GM21825 (cell line): ENCODE measurements at regions not wholly inside any gene's neighbourhood (a gene's known extent, or its start where the extent isn't known, plus 50 kb on each side); places are given as distances from the start of the nearest gene placed in this dataset.
"Not testable (repeated sequence)": the region's sequence is repeated elsewhere in the genome, so short reads cannot be mapped to it uniquely, and the experiment has no call there.

Experiments
- ATAC-seq: cut with Tn5 transposase; IDR thresholded peaks from one replicate; pipeline ENCODE4 v1.9.1; 2021; ENCODE audit warnings: mild to moderate bottlenecking, moderate library complexity; ENCODE audit not compliant: unreplicated experiment

DNA sequence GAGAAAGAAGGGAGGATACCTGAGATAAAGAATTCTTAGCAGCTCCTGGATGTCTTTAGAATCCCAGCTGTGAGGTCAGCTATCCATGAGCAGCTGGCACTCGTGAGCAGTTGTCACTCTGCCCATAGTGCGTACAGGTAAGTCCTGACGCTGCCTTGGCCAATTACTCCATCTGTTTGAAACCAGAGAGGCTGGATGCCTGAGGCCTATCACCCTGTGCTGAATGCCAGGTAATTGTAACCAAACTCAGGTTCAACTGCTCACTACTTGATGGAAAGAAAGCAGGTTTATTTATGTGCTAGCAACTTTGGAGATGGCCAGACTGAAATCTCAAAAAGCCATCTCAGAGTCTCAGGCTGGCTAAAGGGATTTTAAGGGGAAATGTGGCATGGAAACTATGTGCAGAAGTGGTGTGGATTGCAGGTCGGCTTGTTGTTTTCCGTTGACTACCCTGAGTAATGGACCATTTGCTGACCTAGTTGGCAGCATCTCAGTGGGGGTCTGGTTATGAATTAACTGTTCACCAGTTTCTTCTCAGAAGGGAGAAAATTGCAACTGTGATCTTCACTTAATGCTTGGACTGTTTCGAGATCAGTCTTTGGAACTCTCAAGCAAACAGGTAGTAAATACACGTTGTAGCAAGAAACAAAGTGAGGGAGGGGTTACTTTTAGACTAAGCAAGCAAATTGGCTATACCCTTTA is 1614.0 kb upstream of the PCDH10 start:
- no peak for ATAC-seq

DNA sequence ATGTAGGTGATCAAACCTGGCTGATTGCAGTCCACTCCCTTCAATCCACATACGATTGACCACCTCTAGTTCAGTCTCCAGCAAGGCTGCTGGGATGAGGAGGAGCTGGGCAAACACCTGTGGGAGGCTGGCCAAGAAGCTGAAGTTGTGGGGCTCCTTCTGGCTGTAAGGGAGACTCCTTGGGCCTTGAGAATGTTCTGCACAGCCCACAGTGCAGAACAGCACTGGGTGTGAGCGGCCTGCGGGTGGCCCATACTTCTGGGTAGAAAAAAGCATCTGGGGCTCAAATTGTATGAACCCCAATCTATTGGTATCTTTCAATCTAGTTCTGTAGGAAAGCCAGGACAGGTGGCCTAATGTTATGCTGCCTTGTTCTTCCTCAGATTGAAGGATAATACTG is 1608.8 kb upstream of the PCDH10 start:
- ATAC-seq = no peak

DNA sequence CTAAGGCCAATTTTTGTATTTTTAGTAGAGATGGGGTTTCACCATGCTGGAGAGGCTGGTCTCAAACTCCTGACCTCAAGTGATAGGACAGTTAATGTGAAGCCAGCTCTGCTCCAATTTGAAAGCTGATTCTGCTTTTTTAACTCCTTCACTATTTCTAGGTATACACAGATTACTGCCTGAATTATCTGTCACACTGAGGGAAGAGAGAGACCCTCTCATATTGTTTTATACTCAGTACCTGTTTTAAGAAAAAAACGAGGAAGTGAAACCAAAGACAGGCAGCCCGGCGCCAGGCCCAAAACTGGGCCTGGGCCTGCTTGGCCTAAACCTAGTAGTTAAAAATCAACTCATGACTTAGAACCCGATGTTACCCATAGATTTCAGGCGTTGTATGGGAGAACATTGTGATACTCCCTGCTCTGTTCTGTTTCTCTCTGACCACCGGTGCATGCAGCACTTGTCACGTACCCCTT is 1601.5 kb upstream of the PCDH10 start:
- peak; percentile 52 for ATAC-seq

DNA sequence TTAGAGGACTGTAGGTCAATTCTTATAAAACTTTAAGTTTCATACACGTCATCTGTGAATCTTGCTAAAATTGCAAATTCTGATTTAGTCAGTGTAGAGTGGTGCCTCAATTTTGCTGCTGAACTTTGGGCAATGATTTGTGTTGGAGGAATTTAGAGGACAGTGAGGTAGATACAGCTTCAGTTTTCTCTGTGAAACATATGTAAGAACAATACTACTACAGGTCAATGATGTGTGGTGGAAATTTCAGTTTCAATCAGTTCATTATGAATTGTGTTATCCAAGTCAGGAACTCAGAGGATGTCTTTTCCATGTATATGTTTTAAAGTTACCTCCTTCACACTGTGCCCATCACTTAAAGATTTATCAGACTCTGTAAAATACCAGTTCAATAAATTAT is 1597.8 kb upstream of the PCDH10 start:
- no peak for ATAC-seq

DNA sequence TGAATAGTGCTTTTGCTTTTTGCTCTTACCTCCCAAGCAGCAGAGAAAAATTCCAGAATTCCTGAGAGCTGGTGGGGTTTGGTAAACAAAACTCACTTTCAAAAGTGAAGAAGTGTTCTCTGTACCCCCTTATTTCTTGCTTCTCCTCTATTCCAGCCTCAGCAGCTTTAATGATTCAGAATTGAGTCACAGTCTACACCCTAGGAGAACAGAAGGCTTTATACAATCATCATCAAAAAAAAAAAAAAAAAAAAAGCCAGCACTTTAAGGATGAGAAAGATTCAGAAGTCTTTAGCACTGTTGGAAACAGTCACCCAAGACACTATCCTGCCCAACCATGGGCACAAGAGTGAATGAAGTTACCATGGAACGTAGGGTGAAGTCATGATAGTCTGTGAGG is 1583.1 kb upstream of the PCDH10 start:
- ATAC-seq = no peak

DNA sequence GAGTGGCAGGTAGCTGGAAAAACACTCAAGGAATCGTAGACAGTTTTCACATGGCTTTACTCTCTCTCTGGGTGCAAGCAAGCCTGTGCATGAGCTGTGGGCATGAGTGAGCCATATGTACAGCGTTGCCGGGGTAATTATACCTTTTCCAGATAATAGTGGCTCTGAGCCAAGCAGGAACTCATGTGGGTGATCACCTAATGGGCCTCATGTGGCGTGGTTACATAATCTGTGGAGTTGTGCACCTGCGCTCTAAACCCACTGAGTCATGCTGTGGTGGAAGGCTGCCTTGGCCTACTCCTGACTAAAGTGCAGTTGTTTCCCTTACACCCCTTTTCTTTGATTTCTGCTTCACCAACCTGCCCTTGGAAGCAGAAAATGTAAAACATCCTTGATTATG is 1564.5 kb upstream of the PCDH10 start:
- no peak for ATAC-seq

DNA sequence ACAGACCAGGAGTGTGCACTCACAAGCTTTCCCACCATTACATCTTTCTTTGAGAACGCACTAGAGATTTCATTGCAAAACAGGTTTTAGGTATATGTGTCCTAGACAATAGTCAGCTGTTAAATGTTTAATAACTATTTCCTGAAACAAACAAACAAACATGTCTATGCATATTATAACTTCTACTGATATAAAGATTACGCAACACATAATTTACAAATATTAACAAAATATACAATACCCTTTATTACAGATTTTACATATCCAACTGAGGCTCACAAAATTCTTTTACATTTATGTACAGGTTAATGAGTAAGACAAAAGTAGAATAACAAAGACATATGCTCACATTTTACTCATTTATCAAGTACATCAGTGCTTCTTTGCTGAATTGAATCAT is 1554.0 kb upstream of the PCDH10 start:
- no peak for ATAC-seq

DNA sequence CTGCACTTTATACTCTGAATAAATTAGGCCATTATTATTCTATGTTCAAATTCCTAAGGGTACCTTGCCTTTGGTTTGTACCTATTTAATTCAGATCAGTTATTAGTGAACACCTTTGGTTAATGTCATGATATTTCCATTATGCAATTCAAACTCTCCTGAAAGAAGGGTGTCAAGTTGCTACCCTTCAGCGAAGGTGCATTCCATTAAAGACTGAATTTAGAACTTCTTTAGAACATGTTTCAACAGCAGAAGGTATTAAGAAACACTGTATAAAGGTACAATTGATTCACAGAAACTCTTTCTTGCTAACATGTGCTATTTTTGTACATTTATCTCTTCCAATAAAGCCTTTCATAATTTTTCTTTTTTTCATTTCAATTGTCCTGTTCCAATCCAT is 1545.4 kb upstream of the PCDH10 start:
- no peak for ATAC-seq

DNA sequence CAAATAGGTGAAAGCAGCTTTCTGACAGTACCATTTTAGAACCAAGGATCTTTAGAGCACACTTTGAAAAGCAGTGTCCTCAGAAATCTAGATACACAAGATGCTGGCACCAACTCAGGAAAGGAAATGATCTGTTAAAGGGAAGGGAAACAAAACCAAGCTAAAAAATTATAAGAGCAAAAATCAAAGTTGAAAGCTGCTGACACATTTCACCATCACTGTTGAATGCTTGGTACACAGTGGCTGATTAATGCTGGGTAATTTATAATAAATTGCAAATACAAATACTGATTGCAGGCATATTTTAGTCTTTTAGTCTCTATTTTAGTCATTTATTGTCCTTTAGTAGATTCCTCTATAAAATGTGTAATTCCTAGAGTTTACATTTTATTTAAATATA is 1540.1 kb upstream of the PCDH10 start:
- no peak for ATAC-seq

DNA sequence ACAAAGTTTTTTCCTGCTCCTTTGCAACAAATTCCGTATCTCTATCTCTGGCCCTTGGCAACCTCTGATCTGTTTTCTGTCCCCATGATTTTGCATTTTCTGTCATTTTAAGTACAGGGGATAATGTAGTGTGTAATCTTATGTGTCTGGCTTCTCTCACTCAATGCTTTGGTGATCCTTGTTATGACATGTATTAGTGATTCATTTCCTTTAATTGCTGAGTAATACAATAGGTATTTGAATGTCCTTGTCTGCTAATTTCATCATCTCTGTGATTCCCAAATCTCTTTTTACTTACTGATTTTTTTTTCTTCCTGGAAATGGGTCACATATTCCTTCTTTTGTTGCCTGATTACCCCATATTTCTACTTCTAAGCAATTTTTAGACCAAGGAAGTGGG is 1538.6 kb upstream of the PCDH10 start:
- not testable (repeated sequence) for ATAC-seq

DNA sequence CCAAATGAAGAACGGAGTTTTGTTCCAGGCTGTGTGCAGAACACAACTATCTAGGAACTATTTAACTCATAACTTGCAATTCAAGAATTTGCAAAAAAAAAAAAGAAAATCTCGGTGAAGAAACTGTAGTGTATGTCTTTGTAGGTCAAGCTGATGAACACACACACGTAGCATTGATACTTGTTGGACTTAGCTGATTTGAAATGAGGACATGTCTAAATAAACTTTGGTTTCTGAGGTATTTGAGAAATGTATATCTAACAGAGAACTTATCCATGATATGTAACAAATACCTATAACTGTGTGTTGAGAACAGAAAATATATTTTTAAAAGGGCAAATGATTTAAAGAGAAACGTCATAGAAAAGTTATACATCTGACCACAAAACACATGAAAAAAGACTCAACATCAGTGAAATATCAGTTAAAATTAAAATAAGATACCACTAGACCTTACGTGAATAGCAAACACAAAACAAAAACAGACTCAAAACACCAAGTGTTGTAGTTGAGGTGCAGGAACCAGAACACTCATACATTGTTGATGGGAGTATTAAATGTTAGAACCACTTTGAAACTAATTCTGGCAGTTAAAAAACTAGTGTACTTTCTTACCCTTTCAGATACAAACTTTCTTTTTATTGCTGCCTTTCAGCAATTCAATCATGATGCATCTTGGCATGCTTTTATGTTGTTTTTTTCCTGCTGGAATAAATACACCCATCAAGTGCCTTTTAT is 1535.8 kb upstream of the PCDH10 start:
- peak; percentile 34 for ATAC-seq

DNA sequence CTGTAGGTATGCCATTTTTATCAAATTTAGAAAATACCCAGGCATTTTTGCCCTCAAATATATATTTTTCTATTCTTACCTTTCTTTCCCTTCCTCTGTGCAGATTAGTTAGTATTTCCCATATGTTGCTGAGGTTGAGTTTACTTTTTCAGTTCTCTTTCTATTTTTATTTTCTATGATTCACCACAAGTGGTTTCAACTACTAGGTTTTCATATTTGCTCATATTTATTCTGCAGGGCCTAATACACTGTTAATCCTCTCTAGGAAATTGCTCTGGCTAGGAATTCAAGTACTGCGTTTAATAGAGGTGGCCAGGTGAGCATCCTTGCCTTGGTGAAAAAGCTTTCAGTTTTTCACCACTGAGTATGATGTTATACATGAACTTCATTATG is 1535.3 kb upstream of the PCDH10 start:
- ATAC-seq = peak; percentile 64

DNA sequence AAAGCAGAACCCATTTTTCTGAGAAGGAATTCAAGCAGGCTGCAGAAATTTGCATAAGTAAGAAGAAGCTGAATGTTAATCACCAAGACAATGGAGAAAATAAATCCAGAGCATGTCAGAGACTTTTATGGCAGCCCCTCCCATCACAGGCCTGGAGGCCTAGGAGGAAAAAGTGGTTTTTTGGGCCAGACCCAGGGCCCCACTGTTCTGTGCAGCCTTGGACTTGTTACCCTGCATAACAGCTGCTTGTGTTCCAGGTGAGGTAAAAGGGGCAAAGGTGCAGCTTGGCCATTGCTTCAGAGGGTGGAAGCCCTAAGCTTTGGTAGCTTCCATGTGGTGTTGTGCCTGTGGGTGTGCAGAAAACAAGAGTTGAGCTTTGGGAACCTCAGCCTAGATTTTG is 1516.2 kb upstream of the PCDH10 start:
- no peak for ATAC-seq

DNA sequence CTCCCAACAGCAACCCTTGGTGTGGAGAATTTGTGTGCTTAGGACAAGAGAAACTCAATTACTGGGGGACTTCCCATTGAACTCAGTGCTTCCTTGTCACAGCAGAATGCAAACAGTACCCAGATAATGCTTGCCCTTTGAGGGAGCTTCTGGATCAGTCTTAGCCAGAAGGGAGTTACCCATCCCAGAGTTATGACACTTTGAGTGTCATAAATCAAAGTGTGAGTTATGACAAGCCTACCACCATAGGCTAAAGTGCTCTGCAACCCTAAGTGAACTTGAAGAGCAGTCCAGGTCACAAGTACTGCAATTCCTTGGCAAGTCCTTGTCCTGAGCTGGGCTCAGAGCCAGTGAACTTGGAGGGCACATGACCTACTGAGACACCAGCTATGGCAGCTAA is 1513.9 kb upstream of the PCDH10 start:
- ATAC-seq = no peak

DNA sequence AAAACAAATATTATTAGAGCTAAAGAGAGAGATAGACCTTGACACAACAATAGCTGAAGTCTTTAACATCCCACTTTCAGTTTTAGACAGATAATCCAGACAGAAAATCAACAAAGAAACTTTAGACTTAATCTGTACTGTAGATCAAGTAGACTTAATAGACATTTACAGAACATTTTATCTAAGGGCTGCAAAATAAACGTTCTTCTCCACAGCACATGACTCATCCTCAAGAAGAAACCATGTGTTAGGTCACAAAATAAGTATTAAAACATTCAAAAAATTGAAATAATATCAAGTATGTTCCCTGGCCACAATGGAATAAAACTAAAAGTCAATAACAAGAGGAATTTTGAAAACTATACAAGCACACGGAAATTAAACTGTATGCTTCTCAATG is 1510.3 kb upstream of the PCDH10 start:
- ATAC-seq = no peak

DNA sequence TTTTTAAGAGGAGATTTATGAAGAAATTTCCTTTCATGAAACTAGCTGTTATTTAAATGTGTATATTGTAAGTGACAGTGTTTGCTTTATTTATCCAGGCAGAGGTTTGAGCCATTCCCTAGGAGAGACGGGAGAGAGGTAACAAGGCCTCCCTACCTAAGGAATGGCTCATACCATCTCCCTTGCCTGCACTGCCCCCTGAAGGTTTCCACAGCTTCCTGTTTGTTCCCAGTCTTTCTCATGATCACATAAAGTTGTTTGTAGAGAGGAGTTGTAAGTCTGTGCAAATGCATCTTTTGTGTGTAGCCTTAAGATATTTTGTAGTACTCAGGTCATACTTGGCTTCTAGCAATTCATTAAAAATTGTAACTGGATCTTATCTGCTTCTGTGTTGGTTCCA is 1504.5 kb upstream of the PCDH10 start:
- ATAC-seq = no peak

DNA sequence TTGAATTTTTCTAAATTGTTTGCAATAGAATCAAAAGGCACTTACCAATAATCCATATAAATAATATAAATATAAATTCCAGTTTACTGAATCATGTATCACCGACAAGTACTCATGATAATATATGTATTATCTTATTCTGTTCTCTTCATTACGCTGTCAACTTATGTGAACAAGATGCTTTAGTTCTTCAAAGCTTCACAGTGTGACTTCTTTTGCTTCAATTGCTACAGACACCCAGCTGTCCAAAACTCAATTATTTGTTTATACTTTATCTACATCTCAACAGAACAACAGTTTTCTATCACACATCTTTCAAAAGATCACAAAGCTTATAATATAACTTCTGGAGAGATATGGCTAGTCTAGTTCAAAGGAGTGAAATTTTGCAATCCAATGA is 1499.9 kb upstream of the PCDH10 start:
- ATAC-seq = no peak

DNA sequence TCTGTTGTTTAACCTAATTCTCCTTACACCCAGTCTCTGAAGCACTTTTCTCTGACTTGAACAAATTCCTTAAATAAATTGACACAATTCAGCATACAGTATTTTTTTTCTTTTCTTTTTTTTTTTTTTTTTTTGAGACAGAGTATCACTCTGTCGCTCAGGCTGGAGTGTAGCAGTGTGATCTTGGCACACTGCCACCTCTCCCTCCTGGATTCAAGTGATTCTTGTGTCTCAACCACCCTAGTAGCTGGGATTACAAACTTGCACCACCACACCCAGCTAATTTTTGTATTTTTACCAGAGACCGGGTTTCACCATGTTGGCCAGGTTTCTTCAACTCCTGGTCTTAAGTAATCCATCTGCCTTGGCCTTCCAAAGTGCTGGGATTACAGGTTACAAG is 1498.1 kb upstream of the PCDH10 start:
- ATAC-seq = no peak

DNA sequence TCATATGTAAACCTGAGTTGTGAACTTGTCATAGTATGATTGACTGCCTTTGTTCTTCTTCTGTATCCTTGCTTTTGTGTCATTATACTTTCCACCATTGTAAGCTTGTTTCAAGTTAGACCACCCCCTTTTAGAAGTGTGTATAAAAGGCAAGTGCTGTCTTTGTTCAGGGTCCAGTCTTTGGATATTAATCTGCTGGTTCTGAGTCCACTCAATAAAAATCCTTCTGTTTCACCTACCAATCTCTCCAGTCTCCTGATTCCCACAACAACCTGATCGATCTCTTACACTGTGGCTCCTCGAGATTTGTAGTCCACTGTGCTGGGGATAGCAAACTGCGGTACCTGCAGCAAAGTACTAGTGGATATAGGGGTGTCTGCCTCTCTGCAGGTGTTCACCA is 1465.8 kb upstream of the PCDH10 start:
- not testable (repeated sequence) for ATAC-seq

DNA sequence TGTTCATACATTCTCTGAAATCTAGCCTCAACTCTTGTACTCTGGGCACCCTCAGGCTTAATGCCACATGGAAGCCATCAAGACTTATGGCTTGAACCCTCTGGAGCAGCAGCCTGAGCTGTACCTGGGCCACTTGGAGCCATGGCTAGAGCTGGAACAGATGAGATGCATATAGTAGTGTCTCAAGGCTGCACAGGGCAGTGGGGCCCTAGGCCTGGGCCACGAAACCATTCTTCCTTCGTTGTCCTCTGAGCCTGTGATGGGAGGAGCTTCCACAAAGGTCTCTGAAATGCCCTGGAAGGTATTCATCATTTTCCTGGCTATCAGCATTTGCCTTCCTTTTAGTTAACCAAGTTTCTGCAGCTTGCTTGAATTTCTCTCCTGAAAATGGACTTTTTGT is 1427.2 kb upstream of the PCDH10 start:
- ATAC-seq = no peak

DNA sequence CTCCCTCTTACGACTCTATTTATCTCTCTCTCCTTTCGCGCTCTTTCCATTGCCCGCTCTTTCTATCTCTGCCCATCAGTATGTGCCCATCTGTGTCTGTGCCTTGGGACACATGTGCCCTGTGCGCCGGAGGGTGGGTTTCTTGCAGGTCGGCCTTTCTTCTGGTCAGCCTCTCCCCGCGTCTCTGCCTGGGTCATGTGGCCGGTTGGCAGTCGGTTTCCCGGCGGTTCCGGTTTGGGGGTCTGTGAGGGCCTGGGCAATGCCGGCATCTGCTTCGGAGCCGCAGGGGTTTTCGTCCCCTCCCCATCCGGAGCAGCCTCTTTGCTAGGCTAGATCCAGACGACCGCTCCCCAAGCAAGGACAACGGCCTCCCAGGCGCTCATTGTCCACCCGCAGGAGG is 1426.0 kb upstream of the PCDH10 start:
- not testable (repeated sequence) for ATAC-seq

DNA sequence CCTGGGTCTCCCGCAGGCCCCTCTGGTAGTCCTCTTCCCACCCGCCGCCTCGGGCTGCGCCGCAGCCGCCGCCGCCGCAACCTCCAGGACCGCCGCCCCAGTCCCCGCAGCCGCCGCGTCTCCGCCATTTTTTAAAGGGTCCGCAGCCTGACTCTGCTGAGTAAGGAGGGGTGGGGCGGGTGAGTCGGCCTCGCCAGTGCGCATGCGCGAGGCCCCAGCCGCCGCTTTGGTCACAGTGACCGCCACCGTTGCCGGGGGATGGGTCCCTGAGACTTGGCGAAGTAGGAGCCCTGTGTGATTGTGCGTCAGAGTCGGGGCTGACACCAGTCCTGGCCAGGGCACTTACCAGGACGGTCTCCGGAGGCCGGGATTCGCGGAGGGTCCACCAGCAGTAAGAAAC is 1424.2 kb upstream of the PCDH10 start:
- ATAC-seq = not testable (repeated sequence)

DNA sequence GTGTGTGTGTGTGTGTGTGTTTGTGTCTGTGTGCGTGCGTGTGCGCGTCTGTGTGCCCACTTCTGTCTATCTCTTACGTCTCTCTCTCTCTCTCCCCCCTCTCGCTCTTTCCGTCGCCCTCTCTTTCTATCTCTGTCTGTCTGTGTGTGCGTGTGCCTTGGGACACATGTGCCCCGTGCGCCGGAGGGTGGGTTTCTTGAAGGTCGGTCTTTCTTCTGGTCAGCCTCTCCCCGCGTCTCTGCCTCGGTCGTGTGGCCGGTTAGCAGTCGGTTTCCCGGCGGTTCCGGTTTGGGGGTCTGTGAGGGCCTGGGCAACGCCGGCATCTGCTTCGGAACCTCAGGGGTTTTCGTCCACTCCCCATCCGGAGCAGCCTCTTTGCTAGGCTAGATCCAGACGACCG is 1423.6 kb upstream of the PCDH10 start:
- not testable (repeated sequence) for ATAC-seq
